HUES6 (cell line): ENCODE measurements at regions not wholly inside any gene's neighbourhood (a gene's known extent, or its start where the extent isn't known, plus 50 kb on each side); places are given as distances from the start of the nearest gene placed in this dataset.

ENCODE experiments used
- H3K27ac ChIP-seq: 2 replicates; pipeline ENCODE4 v1.7.0; 2013; ENCODE audit warnings: low read depth, mild to moderate bottlenecking, low read length, inconsistent platforms
- H3K27me3 ChIP-seq: 2 replicates; pipeline ENCODE4 v1.6.1; 2013; ENCODE audit warnings: low read length; ENCODE audit not compliant: control insufficient read depth, insufficient read depth
- H3K36me3 ChIP-seq: 2 replicates; pipeline ENCODE4 v1.6.1; 2013; ENCODE audit warnings: low read length; ENCODE audit not compliant: control insufficient read depth, insufficient read depth
- H3K4me1 ChIP-seq: 2 replicates; pipeline ENCODE4 v1.6.1; 2013; ENCODE audit warnings: low read length; ENCODE audit not compliant: control insufficient read depth, insufficient read depth
- H3K4me3 ChIP-seq: 2 replicates; pipeline ENCODE4 v1.5.1; 2013; ENCODE audit warnings: low read depth, low read length
- H3K9ac ChIP-seq: one replicate; pipeline ENCODE4 v1.6.1; 2013; ENCODE audit warnings: mild to moderate bottlenecking, low read length
- H3K9me3 ChIP-seq: 2 replicates; pipeline ENCODE4 v1.6.1; 2013; ENCODE audit warnings: low read depth, low read length; ENCODE audit not compliant: control insufficient read depth, insufficient read depth

DNA sequence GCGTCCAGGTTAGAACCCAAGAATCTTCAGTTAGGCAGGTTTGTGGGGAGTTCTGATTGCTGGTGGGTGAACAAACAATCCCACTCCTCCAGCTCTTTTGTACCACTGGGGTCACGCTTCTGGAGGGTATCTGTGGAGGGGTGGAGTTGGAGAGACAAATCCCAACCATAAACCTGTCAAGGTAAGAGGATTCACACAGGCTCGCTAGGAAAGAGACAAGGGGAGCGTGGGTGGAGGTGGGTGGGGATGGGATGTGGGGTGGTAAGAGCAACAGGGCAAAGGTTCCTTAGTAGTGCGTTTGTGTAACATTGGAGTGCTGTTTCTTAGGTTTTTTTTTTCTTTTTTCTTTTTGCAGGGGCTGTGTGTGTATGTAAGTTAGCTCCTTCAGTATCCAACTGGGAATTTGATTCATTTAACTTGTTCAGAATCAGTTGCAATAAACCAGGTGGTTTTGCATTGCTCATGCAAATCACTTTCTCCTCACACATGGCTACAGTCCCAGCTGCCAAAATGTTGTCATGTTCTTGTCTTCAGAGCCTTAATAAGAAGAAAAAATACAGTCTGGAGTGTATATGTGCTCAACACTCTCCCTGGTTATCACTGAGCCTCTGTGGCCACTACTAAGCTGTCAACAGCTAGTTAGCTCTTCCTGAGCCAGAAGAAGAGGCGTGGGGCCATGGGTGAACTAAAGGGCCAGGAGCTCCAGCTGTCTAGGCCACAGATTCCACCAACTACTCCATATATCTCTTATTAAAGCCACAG is 164.0 kb upstream of the RAD23B start:
- Histone ChIP-seq H3K27me3 (no peaks in the 10 kb centered on the region), H3K9ac (no peak overlapping the region), H3K4me3 (no peak overlapping the region), H3K9me3 (no peaks in the 10 kb centered on the region), H3K27ac (no peak overlapping the region), H3K36me3 (no peaks in the 10 kb centered on the region), H3K4me1 (no peaks in the 10 kb centered on the region)

DNA sequence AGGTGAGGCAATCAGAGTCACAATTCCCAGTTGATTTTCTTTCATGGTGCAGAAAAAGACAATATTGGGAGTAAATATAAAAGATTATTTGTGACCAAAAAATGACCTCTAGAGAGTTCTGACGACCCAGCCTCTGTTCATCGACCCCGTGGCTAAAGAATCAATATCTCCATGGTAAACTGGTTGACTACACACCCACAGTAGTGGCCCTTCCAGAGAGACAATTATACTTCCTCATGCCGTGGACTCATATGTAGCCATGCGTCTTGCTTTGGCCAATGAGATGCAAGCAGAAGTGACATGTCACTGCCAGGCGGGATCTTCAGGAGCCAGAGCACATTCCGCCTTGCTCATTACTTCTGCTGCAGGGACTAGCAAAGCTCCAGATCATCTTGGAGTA is 163.3 kb upstream of the RAD23B start:
- H3K27me3 ChIP-seq = no peaks in the 10 kb centered on the region
- no peaks in the 10 kb centered on the region for H3K4me1 ChIP-seq
- H3K36me3 ChIP-seq = no peaks in the 10 kb centered on the region
- no peak overlapping the region for H3K4me3 ChIP-seq
- H3K27ac ChIP-seq = no peak overlapping the region
- H3K9ac ChIP-seq = no peak overlapping the region
- no peaks in the 10 kb centered on the region for H3K9me3 ChIP-seq

DNA sequence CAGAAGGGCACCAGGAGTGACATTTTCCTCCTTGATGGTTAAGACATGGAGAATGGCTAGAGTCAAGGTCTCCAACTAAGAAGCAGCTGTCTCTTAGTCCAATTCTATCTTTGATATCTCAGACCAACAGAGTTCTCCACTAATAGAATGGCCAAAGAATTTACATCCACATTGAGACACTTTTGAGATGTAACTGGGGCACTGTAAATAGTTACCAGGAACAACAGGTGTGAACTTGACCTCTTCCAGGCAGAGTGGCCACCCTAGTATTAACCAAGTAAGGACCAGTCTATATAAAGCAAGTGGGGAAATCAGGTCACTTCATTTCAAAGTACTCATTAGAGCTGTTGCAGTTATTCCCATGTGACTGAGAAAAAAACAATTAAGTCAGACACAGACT is 159.7 kb upstream of the RAD23B start:
- no peaks in the 10 kb centered on the region for H3K9me3 ChIP-seq
- no peak overlapping the region for H3K4me3 ChIP-seq

DNA sequence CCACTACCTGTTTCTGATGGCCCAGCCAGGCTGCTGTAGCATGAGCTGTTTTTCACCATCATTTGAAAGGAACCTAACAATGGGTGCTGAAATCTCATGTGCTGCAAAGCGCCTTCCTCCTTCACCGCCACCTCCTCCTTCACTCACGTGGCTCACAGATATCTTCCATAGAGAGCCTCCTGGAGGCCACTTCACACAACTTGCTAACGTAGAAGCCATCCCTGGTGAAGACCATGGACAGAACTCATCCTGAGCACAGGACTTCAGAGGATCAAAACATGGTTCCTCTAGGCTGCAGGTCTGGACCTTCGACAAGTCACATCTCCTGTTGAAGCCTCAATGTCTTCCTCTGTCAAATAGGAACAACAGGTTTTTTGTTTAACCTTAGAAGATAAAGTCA is 155.5 kb upstream of the RAD23B start:
- H3K4me3 ChIP-seq = no peak overlapping the region
- H3K27ac ChIP-seq = no peak overlapping the region
- H3K36me3 ChIP-seq = no peaks in the 10 kb centered on the region
- H3K9ac ChIP-seq = no peak overlapping the region
- H3K27me3 ChIP-seq = no peaks in the 10 kb centered on the region
- no peaks in the 10 kb centered on the region for H3K9me3 ChIP-seq
- peaks cover 21% of the 10 kb centered on the region for H3K4me1 ChIP-seq

More for the DNA sequence above, 159.7 kb upstream of the RAD23B start:
- no peaks in the 10 kb centered on the region for H3K36me3 ChIP-seq
- H3K27me3 ChIP-seq = no peaks in the 10 kb centered on the region
- H3K27ac ChIP-seq = no peak overlapping the region
- H3K9ac ChIP-seq = no peak overlapping the region
- H3K4me1 ChIP-seq = peaks cover 3% of the 10 kb centered on the region; the same call in 1 of the 2 replicates

DNA sequence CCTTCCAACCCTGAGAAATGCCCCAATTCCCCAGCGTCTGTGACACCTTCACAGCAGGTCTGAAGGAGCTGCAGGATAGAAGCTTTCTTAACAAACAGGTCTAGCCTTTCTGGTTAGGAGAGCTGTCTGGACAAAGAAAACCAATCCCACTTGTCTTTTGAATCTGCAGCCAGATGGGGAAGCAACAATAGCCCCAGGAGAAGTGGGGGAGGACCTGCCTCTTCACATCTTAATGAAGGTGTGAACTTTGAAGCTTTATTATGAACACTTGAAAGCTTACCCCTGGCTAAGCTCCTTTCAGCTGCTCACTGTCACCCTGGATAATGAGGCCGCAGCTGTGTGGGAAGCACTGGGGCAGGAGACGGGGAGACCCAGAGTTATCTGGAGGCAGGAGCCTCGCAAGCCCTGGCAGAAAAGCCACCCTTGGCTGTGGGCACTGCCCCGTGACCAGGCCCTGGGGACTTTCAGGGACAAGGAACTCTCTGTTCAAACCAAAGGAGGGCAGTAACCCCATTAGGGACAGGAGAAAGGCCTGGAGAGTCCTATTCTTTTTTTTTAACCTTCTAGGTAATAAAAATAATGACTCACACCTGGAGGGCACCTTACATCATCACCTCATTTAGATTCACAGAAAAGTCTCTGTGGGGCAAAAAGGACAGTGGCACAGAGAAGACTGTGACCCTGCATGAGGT is 151.8 kb upstream of the RAD23B start:
- no peaks in the 10 kb centered on the region for H3K9me3 ChIP-seq
- no peak overlapping the region for H3K4me3 ChIP-seq
- H3K27me3 ChIP-seq = no peaks in the 10 kb centered on the region
- H3K4me1 ChIP-seq = peaks cover 21% of the 10 kb centered on the region
- no peaks in the 10 kb centered on the region for H3K36me3 ChIP-seq
- no peak overlapping the region for H3K27ac ChIP-seq
- H3K9ac ChIP-seq = peak overlapping the region; percentile 35

DNA sequence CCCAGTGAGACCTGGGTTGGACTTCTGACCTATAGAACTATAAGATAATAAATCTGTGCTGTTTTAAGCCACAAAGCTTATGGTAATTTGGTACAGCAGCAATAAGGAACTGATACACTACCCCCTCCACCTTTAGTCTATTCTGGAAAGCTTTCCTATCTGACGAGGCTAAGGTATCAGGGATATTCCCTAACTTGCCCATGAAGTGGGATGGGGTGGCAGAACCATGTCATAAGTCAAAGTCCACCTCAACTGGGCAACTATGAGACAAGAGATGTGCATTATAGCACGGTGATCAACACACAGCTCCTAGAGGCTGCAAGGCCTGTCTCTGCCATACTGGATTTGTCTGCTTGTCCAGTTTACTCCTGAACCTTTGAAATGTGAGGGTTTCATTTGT is 146.8 kb upstream of the RAD23B start:
- no peak overlapping the region for H3K27ac ChIP-seq
- no peaks in the 10 kb centered on the region for H3K36me3 ChIP-seq
- no peaks in the 10 kb centered on the region for H3K9me3 ChIP-seq
- H3K4me3 ChIP-seq = no peak overlapping the region
- H3K4me1 ChIP-seq = peaks cover 6% of the 10 kb centered on the region
- H3K9ac ChIP-seq = no peak overlapping the region
- no peaks in the 10 kb centered on the region for H3K27me3 ChIP-seq

DNA sequence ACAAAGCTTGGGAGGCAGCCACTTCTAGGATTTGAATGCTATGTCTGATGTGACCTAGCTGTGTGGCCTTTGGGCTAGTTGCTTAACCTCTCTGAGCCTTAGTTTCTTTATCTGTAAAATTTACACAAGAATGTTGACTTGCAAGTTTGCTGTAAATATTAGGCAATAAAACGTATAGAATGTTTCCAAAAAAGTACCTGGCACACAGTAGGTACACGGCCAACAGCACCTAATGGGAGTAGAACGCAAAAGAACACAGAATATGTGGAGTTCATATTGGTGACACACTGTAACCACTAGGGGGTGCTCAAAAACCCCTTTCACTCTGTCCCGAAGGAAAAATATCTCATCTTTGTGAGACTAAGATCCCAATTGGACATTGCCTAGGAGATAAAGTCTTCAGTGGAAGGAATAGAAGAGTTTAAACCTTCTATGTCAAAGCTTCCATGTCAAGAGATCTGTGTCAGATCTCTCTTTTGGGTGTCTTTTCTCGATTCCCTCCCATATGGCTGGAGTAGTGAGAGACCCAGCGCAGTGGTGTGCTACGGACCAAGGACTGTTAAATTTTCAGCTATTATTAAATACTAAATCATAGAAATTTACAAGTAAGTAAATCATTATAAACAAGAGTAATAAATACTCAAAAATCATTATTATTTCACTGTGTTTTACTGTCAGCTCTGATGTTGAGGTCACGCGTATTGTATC is 145.4 kb upstream of the RAD23B start:
- Histone ChIP-seq H3K4me3 (no peak overlapping the region), H3K9me3 (no peaks in the 10 kb centered on the region), H3K36me3 (no peaks in the 10 kb centered on the region), H3K9ac (no peak overlapping the region), H3K27me3 (no peaks in the 10 kb centered on the region), H3K27ac (no peak overlapping the region), H3K4me1 (peaks cover 2% of the 10 kb centered on the region; the same call in 1 of the 2 replicates)

DNA sequence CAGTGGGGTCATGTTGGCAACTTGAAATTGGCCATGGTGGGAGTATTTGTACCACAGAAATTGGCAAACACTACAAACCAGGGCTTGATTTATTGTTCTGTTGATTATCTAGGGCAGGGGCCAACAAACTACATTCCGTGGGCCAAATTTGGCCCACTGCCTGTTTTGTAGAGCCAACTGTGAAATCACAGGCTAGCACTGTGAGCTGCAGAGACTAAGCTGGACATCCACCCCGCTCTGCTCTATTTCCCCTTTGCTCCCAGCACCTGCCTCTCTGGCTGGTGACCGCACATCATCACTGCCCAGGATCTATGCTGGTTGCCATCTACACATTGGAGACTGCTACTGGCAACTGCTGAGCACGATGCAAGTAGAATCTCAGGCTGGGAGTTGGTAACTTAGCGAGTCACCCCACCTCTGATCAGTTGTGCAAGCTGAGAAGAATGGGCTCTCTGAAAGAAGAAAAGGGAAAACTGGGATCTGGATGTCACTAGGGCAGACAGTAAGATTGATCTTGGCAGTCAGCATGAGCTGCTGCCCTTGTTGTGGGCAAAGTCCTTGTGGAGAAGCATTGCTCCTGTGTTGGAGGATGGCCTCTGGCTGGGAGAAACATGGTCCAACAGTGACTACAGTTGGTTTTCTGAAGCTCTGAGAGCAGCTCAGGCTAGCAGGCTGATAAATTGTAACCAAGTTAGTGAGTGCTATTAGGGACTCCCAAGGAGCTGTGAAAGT is 144.7 kb upstream of the RAD23B start:
- Histone ChIP-seq H3K27ac (no peak overlapping the region), H3K4me1 (peaks cover 2% of the 10 kb centered on the region; the same call in 1 of the 2 replicates), H3K9me3 (no peaks in the 10 kb centered on the region), H3K36me3 (no peaks in the 10 kb centered on the region), H3K4me3 (no peak overlapping the region), H3K9ac (no peak overlapping the region), H3K27me3 (no peaks in the 10 kb centered on the region)

DNA sequence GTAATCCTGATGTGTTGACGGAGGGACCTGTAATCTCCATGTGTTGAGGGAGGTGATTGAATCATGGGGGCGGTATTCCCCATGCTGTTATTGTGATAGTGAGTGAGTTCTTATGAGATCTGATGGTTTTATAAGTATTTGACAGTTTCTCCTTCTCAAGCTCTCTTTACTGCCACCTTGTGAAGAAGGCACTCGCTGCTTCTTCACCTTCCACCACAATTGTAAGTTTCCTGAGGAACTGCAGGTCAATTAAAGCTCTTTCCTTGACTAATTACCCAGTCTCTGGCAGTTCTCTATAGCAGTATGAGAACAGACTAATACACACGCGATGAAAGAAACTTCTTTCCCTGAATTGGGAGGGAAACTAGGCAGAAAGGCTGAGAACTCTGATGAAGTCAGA is 141.1 kb upstream of the RAD23B start:
- Histone ChIP-seq H3K4me1 (peaks cover 2% of the 10 kb centered on the region; the same call in 1 of the 2 replicates), H3K27me3 (no peaks in the 10 kb centered on the region), H3K4me3 (no peak overlapping the region), H3K27ac (no peak overlapping the region), H3K9ac (no peak overlapping the region), H3K9me3 (no peaks in the 10 kb centered on the region), H3K36me3 (no peaks in the 10 kb centered on the region)

DNA sequence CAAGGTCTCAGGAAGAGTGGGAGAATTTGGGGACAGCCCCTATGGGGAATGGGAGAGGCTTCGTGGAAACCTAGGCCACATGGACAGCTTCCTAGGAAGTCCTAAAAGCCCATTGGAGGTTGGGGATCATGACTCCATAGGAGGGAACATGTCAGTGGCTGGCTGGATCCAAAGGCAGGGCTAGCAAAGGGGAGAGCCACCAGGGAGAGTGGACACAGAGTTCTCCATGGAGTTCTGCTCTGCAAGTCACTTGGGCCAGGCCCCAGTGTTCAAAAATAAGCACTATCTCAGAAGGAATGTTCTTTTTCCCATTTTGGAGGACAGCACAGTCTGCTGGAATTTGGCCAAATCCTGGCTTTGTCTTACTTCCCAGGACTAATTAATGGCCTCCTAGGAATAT is 140.6 kb upstream of the RAD23B start:
- Histone ChIP-seq H3K4me1 (peaks cover 2% of the 10 kb centered on the region; the same call in 1 of the 2 replicates), H3K4me3 (no peak overlapping the region), H3K27ac (no peak overlapping the region), H3K9ac (no peak overlapping the region), H3K36me3 (no peaks in the 10 kb centered on the region), H3K27me3 (no peaks in the 10 kb centered on the region), H3K9me3 (no peaks in the 10 kb centered on the region)
